Activated CD4-positive, CD25-positive, alpha-beta regulatory T cell treated with anti-CD3 and anti-CD28 coated beads, Interleukin-2, amount 50 U/mL, for 72 hours (primary cell): ENCODE measurements at regions not wholly inside any gene's neighbourhood (a gene's known extent, or its start where the extent isn't known, plus 50 kb on each side); places are given as distances from the start of the nearest gene placed in this dataset.

Source experiments
- DNase-seq: peaks from one replicate; pipeline ENCODE4 v3.0.0; 2021

DNA sequence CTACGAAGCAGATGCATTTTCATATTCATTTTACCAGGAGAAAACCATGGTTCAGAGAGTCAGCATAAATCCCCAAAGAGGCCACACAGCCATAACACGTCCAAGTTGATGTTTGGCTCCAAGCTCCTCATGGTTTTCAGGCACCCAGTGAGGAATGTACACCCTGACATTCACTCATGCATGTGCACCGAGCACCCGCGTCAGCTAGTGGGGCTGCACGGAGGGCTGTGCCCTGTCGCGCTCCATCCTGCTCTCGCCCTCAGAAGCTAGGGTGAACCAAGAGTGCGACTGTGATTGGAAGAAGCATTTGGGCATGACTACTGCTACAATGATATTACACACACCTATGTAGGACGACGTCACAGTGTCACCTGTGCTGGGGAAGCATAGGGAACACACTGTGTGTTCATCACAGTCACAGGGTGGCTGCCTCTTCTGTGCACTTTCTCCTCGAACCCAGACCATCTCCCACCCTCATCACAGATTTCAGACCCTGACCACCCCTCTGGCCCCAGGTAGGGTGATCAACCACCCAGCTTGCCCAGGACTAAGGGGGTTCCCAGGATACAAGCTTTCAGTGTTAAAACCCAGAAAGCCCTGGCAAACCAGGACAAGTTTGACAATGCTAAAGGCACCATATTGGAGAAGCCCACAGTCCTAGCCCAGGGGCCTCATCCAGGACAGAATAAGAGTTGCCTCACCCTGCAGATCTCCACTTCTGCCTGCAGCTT lies 148.6 kb upstream of the ZNF507 start:
- no peak for DNase-seq

DNA sequence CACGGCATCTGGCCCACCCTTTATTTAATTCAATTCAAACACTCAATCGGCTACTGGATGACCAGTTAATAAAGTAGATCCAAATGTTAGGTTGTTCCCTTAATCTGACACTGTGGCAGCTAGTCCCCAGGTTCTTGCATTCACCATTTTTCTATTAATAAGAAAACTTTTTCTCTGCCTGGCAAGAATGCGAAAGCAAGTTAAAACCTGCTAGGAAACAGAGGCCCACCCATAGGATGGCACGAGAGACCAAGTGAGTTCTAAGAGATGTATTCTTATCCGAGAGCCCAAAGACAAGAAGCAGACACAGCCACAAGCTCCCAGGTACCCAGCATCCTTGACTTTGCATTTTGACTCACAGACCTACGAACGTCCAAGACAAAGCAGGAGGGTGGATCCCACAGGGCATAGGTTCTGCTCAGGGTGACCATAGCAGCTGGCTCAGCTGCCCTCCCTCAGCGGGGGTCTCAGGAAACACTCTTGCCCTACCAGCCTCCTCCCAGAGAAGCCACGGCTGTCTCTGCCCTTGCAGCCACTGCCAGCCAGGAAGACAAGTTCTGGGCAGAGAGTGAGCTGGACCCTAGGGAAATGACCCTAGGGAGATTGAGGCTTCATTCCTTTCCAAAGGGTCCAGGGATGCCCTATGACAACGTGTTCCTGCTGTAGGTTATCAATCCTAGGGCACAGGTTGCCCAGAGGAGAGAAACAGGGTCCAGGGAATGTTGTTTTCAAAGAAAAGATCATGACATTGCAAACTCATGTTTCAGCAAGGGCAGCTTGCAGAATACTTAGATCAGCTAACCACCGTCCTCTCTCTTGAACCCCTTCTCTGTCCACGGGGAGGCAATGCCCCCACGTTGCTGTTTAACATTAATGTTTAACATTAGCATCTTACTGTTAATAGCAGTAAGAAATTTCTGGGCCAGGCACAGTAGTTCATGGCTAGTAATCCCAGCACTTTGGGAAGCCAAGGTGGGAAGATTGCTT lies 147.2 kb upstream of the ZNF507 start:
- no peak for DNase-seq

DNA sequence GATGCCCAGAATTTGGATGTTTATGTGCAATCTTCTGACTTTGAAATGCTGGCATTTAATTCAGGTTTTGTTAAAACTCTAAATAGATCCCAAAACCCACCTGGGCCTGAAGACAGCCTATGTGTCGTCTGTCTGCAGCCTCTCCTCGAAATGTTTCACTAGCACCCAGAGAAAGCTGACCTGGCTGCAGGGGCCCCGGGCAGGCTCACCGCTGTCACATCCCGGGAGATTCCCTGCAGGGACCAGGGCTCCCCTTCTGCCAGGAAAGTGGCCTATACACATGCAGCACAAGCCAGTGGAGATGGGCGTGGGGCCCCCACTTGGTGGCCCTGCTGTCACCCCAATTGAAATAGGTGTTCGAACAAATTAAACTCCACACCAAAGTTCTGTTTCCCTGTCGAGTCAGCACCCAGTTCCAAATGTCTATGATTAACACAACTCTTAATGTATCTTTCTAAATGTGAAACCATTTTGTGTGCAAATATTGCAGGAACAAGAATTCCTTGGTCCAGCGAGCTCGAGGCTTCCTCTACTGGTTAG lies 145.8 kb upstream of the ZNF507 start:
- no peak for DNase-seq

DNA sequence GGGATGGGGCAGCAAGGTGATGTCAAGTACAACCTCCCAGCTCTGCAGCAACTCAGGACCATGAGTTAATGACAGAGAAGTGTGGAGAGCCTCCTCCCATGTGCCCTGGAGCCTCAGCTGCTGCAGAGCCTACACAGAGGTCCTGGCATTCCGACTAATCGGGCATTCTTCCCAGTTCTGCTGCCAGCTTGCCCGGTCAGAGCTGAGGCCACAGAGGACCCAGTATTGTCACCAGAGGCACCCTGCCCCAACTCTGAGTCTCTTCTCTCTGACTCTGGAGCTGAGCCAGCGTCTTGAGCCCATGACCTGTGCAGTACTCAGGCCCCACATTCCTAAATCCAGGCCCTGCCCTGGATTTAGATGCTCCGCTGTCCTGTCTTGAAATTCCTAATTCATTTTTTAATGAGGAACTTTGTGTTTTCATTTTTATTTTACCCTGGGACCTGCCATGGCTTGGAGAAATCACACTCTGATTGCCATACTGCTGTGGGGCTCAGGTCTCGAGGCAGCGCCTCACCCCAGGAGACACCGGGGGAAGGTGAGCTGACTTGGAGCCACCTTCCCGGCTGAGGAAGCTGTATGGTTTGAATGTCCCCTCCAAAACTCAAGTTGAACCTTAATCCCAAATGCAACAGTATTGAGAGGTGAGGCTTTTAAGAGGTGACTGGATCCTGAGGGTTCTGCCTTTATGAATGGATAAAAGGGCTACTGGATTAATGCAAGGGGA lies 144.9 kb upstream of the ZNF507 start:
- DNase-seq, result no peak

DNA sequence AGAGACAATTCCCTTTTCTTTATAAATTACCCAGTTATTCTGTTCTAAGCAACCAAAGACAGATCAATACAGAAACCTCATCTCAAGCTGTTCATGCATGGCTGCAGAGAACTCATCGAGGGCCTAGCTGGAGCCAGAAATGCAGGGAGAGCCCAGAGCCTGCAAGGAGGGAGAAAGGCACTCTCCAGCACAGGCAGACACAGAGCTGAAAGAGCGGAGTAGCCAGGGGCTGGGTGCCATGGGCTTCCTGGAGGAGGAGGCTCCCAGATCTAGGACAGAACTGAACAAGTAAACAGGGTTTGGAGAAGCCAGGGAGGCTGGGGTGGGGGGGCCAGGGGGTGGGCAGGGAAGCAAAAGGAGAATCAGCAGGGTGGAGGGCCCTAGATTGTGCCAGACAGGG lies 144.2 kb upstream of the ZNF507 start:
- no peak for DNase-seq

DNA sequence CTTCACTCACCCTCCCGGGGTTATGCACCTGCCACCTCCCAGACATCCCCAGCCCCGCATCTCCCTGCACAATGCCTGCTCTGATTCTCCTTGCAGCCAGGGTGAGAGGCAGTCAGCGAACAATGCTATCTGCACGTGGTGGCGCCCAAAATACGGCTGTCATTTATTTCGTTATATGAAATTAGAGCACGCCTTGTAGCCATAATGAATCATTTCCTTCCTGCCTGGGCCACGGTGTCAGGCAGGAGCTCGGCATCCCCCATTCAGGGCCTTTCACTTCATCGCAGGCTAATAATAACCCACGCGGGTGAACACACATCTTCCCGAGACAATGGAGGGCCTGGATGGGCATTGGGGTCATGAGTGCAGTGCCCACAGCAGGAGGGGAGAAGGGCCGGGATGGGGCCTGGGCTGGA lies 143.8 kb upstream of the ZNF507 start:
- DNase-seq, result no peak

DNA sequence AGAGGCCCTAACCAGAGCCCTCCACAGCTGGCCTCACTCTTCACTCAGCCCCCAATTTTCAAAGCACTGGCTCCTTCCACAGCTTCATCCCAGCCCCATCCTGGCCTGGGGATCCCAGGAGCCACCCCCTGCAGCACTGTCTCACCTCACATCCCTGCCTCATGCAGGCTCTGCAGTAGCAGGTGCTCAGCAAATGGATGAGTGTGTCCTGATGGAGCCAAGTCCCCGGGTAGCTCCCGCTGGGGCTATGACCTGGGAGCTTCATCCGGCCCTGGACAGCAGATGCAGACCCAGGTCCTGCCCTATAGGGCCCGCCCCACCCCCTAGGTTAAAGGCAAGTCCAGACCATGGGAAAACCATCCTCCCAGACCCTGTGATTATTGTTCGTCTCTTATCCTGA lies 143.2 kb upstream of the ZNF507 start:
- DNase-seq, result no peak

DNA sequence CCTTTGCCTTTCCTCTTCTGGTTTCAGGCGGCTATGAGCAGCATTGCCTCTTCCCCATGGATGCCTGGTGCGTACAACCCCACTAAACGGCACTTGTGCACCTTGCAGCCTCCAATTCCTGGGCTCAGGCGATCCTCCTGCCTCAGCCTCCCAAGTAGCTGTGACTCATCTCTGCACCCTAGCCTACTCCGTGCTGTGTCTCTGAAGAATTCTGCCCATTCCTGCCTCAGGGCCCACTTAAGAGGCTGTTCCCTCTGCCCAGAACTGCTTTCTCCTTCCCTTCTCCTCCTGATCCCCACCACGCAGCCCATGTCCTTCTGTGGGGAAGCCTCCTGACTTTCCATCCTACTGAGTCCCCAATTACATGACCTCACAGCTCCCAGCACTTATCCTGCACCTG lies 142.2 kb upstream of the ZNF507 start:
- DNase-seq, result no peak

DNA sequence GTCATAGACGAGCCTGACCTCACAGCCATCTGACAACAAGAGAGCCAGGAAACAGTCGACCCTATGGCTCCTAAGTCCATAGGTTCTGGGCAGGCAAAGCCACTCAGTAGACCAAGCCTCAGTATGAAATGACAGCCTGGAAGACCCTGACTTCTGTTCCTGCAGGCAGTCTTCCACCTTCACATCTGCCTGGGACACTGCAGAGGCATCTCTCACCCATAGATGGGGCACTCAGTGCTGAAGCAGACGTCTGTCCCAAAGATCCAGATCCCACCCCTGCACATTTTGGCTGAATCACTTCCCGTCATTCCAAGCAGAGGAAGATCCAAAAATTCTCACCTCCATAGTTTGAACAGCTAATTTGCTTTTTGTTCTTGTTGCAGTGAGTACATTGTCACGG lies 139.3 kb upstream of the ZNF507 start:
- DNase-seq, result no peak

DNA sequence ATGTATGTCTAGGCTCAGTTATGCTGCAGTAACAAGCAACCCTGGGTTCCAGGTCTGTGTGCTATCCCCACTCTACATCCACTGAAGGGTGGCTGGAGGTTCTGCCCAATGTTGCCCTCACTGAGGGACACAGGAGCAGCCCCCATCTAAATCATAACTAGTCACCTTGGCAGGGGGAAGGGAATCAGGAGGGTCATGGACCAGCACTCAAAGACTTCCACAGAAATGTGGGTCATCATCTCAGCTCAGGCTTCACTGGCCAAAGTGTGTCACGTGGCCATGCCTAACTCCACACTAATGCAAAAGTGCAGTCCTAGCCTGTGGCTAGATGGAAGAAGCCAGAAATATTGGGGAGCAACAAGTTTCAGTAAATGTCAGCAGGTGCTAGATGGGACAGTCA lies 137.3 kb upstream of the ZNF507 start:
- DNase-seq, result no peak

DNA sequence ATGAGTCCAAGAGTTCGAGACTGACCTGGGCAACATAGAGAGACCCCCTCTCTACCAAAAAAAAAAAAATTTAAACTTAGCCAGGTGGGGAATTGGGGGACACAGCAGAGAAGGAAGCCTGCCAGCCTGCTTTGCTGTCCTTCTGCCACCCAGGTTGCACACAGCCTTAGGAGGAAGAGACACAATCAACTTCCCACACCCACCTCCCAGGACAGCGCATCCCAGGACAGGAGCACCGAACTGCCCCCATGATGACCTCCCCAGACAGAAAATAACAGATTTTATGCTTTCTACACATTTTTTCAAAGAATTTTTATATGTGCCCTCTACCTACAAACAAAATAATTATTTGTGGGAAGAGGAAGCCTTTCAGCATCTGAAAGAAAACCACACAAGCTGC lies 126.0 kb upstream of the ZNF507 start:
- DNase-seq, result no peak

DNA sequence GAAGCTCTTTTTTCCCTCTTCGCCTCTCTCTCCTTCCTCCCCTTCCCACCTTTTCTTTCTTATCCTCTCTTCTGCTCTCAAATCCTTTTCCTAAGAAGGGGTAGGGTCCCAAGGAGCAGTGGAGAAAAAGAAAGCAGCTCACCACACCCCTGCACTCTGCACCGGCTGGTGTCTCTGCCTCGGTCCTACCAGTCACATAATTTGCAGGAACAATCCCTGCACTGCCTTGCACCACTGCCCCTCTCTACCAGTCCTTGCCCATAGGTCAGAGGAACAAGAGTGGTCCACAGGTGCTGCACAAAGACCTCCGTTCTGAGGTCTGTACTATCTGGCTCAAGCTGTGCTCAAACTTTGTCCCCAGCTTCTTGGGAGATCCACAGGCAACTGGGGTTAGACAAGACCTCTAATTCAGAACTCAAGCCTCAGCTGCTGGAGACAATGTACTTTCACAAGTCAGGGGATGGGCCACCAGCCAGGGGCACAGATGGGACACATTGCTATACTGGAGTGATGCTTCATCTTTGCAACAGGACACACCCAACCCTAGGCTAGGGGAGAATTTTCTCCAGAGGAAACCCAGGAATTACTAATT lies 125.4 kb upstream of the ZNF507 start:
- DNase-seq, result no peak

DNA sequence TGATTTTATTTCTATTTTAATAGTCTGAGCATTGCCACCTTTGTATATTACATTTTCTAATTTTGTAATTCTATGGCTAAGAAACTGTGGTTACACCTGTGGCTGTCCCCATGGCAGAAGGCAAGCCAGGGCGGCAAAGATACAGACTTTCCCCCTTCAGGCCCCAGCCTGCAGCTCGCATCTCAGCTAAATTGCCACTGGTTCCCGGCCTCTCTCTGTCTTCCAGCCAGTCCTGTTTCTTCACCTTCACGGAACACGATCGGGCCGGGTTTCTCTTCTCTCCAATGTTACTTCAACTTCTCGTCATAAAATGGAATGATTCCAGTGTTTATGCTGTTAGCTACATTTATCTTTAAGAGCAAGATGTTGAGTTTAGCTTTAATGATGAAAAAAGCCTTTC lies 124.5 kb upstream of the ZNF507 start:
- no peak for DNase-seq

DNA sequence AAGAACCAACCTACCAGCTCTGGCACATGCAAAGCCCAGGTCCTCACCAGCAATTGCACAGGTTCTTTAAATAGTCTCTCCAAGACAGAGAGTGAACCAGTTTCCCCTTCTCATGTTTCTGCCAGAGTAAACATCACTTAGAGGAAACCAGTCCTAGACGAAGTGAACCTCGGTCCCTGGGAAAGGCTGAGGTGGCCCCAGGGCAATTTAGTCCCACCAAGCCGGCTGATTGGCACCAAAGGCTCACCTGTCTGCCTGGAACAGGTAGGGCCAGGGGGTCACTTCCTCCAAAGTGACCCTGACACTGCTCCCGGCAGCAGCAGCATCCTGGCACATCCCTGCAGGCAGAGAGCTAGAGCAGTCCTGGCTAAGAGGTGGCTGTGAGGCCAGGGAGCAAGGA lies 122.9 kb upstream of the ZNF507 start:
- no peak for DNase-seq

DNA sequence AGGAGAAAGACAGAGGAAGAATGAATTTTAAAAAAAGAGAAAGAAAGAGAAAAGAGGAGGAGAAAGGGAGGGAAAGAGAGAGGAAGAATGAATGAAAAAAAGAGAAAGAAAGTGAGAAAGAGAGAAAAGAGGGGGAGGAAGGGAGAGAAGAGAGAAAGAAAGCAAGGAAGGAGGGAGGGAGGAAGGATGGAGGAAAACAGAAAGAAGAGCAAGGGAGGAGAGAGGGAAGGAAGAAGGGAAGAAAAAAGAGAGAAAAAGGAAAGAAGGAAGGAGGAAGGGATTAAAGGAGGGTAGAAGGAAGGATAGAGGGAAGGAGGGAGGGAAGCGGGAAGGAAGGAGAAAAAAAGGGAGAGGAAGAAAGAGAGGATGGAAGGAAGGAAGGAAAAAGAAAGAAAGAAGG lies 122.3 kb upstream of the ZNF507 start:
- no peak for DNase-seq

DNA sequence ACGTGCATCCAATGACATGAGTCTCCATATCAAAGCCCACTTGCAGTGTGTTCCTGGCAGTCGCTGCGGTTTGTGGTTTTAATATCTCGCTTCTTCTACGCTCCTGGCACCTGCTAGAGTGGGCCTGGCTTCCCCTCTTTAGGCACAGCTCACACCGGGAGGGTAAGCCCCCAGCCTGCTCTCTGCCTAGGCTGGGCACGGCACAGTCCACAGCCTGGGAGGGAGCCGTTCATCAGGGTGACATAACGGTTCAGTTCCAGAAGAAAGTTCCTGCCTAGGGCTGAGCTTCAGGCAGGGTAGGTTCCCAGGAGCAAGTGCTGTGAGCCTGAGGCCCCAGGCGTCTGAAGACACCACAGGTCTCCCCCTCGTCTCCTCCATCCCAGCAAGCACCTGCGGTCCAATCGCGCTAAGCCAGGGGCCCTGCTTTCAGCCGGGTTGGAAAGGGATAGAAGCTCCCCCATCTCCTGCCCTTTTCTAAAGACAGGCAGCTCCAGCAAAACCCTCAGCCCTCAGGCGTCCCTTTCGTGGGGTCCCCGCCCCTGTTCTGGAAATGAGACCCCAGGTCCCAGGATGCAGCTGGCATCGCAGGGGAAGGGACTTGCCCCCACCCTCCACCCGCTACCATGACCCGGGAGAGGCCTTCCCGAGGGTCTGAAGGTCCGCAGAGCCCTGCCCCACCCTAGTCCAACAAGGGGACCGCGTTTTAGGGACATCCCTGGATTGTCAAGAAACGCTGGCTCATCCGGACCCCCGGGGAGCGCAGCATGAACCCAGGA lies 121.6 kb upstream of the ZNF507 start:
- no peak for DNase-seq

DNA sequence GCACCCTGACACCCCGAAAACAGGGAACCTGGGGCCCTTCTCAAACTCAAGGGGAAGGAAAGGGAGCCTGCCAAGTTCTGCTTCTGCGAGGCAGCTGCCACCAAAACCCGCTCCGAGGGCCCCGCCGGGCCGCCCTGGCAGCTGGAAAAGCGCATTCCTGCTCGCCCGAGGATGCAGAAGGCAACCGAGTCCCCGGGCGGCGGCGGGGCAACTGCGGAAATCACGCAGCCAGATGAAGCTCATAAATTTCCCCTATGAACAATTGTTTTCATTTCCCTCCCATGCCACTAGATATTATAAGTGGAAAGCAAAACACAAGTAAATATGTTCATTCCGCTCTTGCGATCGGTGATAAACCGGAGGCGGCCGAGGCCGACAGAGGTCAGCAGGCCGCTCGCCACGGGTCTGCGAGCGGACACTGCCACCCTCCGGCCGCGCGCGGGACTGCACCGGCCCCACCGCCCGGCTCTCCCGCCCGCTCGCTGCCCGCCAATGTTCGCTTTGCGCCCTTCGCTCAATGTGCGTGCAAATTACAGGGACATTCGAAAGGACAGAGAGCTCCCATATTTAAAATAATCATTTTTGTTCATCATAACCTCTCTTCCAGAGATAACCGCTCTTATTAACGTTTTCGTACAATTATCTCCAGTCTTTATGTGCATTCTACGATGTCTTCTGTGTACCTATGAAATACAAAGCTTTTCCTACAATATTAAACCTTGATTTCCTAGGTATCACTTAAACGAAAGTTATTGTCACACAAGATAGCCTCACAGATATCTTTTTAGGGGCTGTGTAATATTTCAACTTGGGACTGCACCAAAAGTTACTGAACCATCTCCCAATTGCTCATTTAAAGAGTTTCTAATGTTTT lies 120.8 kb upstream of the ZNF507 start:
- DNase-seq, result peak; percentile 82

DNA sequence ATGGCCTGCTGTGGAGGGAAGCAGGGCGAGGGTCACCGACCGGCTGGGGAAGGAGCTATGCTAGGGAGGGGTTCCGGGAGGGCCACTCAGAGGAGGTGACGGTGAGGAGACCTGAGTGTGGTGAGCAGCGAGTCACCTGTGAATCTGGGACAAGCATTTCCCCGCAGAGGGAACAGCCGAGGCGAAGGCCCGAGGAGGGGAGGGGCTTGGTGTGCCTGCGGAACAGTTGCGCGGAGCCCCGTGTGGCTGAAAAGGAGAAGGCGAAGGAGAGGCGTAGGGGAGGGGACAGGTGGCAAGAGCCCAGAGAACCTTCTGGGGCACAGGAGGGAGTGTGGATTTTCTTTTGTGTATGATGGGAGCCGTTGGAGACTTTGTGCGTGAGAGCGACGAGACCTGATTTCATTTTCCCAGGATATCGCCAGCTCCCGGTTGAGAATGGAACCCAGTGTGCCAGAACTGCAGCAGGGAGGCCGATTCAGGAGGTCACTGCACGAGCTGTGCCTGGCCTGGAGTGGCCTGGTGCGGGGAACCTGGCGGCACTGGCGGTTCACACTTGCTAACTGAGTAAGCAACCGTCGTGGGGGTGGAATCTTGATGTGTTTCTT lies 117.7 kb upstream of the ZNF507 start:
- no peak for DNase-seq

DNA sequence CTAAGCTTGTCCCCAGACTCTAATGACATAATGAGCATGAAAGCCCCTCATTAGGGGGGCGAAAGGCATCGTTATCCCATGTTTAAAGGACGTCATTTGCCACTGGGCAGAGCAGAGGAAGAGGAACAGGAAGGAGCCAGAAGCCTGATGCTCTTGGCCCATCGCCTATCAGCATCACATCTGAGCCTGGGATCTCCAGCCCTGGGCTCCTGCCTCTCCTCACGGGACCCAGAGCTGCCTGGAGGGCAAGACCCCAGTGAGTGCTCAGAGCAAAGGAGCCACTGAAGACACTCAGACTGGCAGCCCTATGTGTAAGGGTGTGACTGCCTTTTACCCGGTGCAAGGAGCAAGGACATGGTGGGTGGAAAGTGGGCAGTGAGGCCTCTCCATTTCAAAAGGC lies 115.0 kb upstream of the ZNF507 start:
- no peak for DNase-seq

DNA sequence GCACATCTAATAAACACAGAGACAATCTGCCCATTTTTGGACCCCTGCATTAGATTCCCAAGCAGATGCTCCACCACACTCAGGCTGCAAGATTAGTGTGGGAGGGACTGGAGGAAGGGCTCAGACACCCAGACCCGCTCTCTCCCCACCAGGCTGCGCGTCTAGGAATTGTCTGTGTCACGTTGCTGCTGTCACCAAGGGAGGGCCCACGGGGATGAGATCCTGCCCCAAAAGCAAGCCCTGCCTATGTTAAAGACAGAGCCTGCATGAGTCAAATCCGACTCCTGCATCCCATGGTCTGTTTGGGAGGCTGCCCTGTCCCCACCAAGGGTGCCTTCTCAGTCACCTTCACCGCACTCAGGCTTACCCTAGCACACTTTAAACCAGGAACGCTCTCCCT lies 114.4 kb upstream of the ZNF507 start:
- no peak for DNase-seq

DNA sequence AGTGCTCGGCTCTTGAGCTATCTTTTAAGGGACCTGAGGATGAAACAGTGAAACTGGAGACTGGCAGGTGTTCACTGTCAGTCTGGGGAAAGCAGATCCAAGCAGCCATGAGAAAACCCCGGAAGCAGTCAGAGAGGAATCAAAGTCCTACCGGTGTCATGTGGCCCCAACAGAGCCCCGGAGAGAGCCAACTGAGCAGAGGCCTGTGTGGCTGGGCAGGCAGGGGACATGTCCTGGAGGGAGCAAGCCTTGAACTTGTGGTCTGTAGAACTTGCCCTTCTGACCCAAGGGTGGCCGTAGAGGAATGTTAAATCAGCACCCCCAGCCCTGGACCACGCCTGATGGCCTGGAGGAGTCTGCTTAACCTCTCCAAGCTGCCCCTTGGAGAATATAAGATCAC lies 113.7 kb upstream of the ZNF507 start:
- DNase-seq, result no peak
